GM23338 (cell line): ENCODE measurements at regions not wholly inside any gene's neighbourhood (a gene's known extent, or its start where the extent isn't known, plus 50 kb on each side); places are given as distances from the start of the nearest gene placed in this dataset.

Experiments used
- ATAC-seq: fragments of 200-7000 bp; cut with Tn5 transposase; 3 replicates; pipeline ENCODE4 v1.9.1; 2020
- DNase-seq: peaks from one replicate; pipeline ENCODE4 v3.0.0-alpha.2; 2015; ENCODE audit warnings: low spot score
- H2AFZ ChIP-seq: fragments of 200-600 bp; sonication (generic); 2 replicates; pipeline ENCODE4 v1.8.0; 2016; ENCODE audit warnings: antibody characterized with exemption, mild to moderate bottlenecking, moderate library complexity
- H3F3A ChIP-seq: fragments of 200-600 bp; sonication (generic); replicated peaks from 2 replicates; pipeline ENCODE4 v1.8.0; 2017; ENCODE audit warnings: antibody characterized with exemption, mixed run types, low read depth
- H3K27ac ChIP-seq: fragments of 200-600 bp; sonication (generic); 2 replicates; pipeline ENCODE4 v1.6.1; 2016; ENCODE audit warnings: low read depth
- H3K27me3 ChIP-seq: fragments of 200-600 bp; sonication (generic); 2 replicates; pipeline ENCODE4 v1.8.0; 2016; ENCODE audit warnings: mild to moderate bottlenecking, mixed run types, moderate library complexity; ENCODE audit not compliant: insufficient read depth
- H3K36me3 ChIP-seq: fragments of 200-600 bp; sonication (generic); 2 replicates; pipeline ENCODE4 v1.8.0; 2016; ENCODE audit warnings: mild to moderate bottlenecking; ENCODE audit not compliant: insufficient read depth
- H3K4me1 ChIP-seq: fragments of 200-600 bp; sonication (generic); 2 replicates; pipeline ENCODE4 v1.8.0; 2016; ENCODE audit warnings: mild to moderate bottlenecking, moderate library complexity; ENCODE audit not compliant: insufficient read depth
- H3K4me2 ChIP-seq: fragments of 200-600 bp; sonication (generic); 2 replicates; pipeline ENCODE4 v1.7.1; 2017; ENCODE audit warnings: mixed run types
- H3K4me3 ChIP-seq: fragments of 200-600 bp; sonication (generic); 2 replicates; pipeline ENCODE4 v1.6.1; 2016; ENCODE audit warnings: mixed run types
- H3K79me2 ChIP-seq: fragments of 200-600 bp; sonication (generic); replicated peaks from 2 replicates; pipeline ENCODE4 v1.8.0; 2017; ENCODE audit warnings: mild to moderate bottlenecking; ENCODE audit not compliant: insufficient read depth
- H3K9me2 ChIP-seq: fragments of 200-600 bp; sonication (generic); 2 replicates; pipeline ENCODE4 v1.8.0; 2017; ENCODE audit not compliant: insufficient read depth
- H4K20me1 ChIP-seq: fragments of 200-600 bp; sonication (generic); replicated peaks from 2 replicates; pipeline ENCODE4 v1.8.0; 2017; ENCODE audit warnings: mild to moderate bottlenecking; ENCODE audit not compliant: insufficient read depth
- H3K27ac Mint-ChIP-seq: 2 replicates; pipeline ENCODE4 v1.8.0; 2020; ENCODE audit warnings: inconsistent platforms, mild to moderate bottlenecking, moderate library complexity, mixed read lengths
- H3K27me3 Mint-ChIP-seq: 3 replicates; pipeline ENCODE4 v1.8.0; 2022; ENCODE audit warnings: low read depth, mild to moderate bottlenecking, moderate library complexity, mixed read lengths, inconsistent platforms; ENCODE audit not compliant: insufficient read depth, poor library complexity
- H3K36me3 Mint-ChIP-seq: 3 replicates; pipeline ENCODE4 v1.8.0; 2021; ENCODE audit warnings: low read depth, mild to moderate bottlenecking, inconsistent platforms, moderate library complexity, mixed read lengths
- H3K4me1 Mint-ChIP-seq: 3 replicates; pipeline ENCODE4 v1.8.0; 2020; ENCODE audit warnings: mild to moderate bottlenecking, inconsistent platforms, mixed read lengths
- H3K4me3 Mint-ChIP-seq: 3 replicates; pipeline ENCODE4 v1.8.0; 2021; ENCODE audit warnings: moderate library complexity, mild to moderate bottlenecking, inconsistent platforms, mixed read lengths
- H3K9me3 Mint-ChIP-seq: 3 replicates; pipeline ENCODE4 v1.8.0; 2020; ENCODE audit warnings: moderate library complexity, mild to moderate bottlenecking, inconsistent platforms, mixed read lengths
- CREB1 ChIP-seq: fragments of 250-450 bp; sonication (Bioruptor Pico); IDR thresholded peaks from 2 replicates; pipeline ENCODE4 v1.5.0; 2020; ENCODE audit warnings: low read depth, mild to moderate bottlenecking, moderate library complexity
- CTCF ChIP-seq, 2 experiments: fragments of 200-600 bp in 1 of 2; sonication (generic) in 1 of 2; conservative IDR thresholded peaks; 2 replicates each; pipeline versions ENCODE4 v1.5.1 to v1.6.1; 2016 to 2017; ENCODE audit warnings: antibody characterized with exemption in 2 of 2, low read depth in 2 of 2, mild to moderate bottlenecking in 2 of 2, moderate library complexity in 1 of 2
- ETS1 ChIP-seq: IDR thresholded peaks from 2 replicates; pipeline ENCODE4 v1.6.1; 2016; ENCODE audit warnings: antibody characterized with exemption
- JUNB ChIP-seq: IDR thresholded peaks from one replicate; pipeline ENCODE4 v1.6.1; 2016; ENCODE audit warnings: antibody characterized with exemption; ENCODE audit not compliant: unreplicated experiment
- ZNF114 ChIP-seq: fragments of 250-450 bp; sonication (Bioruptor Pico); IDR thresholded peaks from 2 replicates; pipeline ENCODE4 v1.5.0; 2020; ENCODE audit warnings: mild to moderate bottlenecking, moderate library complexity
- ZNF331 ChIP-seq: fragments of 250-450 bp; sonication (Bioruptor Pico); IDR thresholded peaks from 2 replicates; pipeline ENCODE4 v1.5.0; 2020; ENCODE audit warnings: low read depth, mild to moderate bottlenecking, moderate library complexity
- ZNF462 ChIP-seq: fragments of 250-450 bp; sonication (Bioruptor Pico); IDR thresholded peaks from 2 replicates; pipeline ENCODE4 v1.5.0; 2020; ENCODE audit warnings: mild to moderate bottlenecking, moderate library complexity

GRCh38 chr20:12058216-12058615 is 140.5 kb downstream of the BTBD3 start (continued):
- TF ChIP-seq ZNF462 (CRISPR knock-in tag) (no peak), ZNF114 (CRISPR knock-in tag) (no peak), ETS1 (no peak)

GRCh38 chr20:12061466-12061865 is 143.8 kb downstream of the BTBD3 start:
- Histone ChIP-seq H3K9me2 (0 out of 2 replicates have a peak, but pooled peaks cover 26% of the 10 kb centered on the region), H3K27me3 (no peaks in the 10 kb centered on the region), H3K79me2 (no peaks in the 10 kb centered on the region), H3K4me2 (no peak overlapping the region), H3F3A (no peaks in the 10 kb centered on the region), H3K27ac (no peak overlapping the region), H2AFZ (no peak overlapping the region), H3K36me3 (no peaks in the 10 kb centered on the region), H4K20me1 (no peaks in the 10 kb centered on the region), H3K4me1 (no peaks in the 10 kb centered on the region), H3K4me3 (no peak overlapping the region)
- H3K27me3 Mint-ChIP-seq, result no peaks in the 10 kb centered on the region
- no peaks in the 10 kb centered on the region for H3K36me3 Mint-ChIP-seq
- H3K27ac Mint-ChIP-seq, result no peak overlapping the region
- H3K4me3 Mint-ChIP-seq, result no peak overlapping the region
- H3K4me1 Mint-ChIP-seq, result peaks cover 16% of the 10 kb centered on the region
- H3K9me3 Mint-ChIP-seq, result peaks cover 7% of the 10 kb centered on the region; the same call in 2 of the 3 replicates
- DNase-seq, result no peak
- ATAC-seq, result no peak
- TF ChIP-seq ZNF331 (CRISPR knock-in tag) (no peak), JUNB (no peak), ZNF462 (CRISPR knock-in tag) (no peak), CTCF (conservative IDR thresholded peaks at IDR 0.05; ENCODE audit: low read depth in 2 of 2) (no peak), CREB1 (CRISPR knock-in tag) (no peak)
